HG02943 (cell line): ENCODE measurements at regions not wholly inside any gene's neighbourhood (a gene's known extent, or its start where the extent isn't known, plus 50 kb on each side); places are given as distances from the start of the nearest gene placed in this dataset.

Experiments used
- ATAC-seq: cut with Tn5 transposase; IDR thresholded peaks from one replicate; pipeline ENCODE4 v1.9.1; 2021; ENCODE audit warnings: mild to moderate bottlenecking, low read depth, moderate library complexity; ENCODE audit not compliant: unreplicated experiment

DNA sequence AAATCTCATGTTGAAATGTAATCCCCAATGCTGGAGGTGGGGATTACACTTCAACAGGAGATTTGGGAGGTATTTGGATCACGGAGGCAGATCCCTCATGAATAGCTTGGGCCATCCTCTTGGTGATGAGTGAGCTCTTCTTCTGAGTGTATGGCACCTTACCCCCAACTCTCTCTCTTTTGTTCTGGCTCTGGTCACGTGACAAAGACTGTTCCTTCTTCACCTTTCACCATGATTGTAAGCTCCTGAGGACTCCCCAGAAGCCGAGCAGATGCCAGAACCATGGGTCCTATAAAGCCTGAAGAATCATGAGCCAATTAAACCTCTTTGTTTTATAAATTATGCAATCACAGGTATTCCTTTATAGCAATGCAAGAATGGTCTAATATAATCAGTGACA, 684.2 kb downstream of the LIG4 start:
- ATAC-seq = no peak

DNA sequence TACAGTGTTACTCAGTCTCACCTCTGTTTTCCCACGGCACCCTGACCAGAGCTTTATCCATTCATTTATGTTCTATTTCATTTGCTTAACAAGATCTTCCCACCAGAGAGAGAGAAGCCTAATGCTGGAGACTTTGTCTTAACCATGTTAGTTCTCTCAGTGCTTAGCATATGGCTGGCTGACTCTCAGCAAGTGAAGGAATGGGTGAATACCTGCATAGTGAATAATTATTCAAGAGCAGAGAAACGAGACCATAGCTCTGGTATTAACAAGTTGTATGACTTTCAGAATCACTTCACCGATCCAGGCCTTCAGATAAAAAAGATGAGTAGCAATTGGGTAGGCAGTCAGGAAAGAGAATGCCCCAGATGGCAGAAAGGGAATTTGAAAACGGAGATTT, 686.3 kb downstream of the LIG4 start:
- ATAC-seq = no peak

DNA sequence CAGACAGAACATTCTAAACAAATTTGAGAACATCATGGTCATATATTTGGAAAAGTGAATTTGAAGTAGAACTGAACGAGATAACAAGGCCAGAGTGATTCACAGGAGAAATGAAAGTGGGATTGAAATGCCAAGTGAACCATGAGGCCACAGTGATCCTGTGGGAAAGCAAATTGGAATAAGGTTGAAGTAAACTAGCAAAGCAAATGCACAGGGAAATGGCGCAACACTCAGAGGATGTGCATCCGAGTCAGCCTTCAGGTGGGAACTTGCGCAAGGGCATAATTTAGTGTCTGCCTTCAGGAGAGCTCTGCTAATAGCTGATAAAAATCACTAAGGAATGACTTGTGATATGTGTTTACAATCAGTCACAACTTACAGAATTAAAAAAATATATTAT, 696.6 kb downstream of the LIG4 start:
- ATAC-seq = no peak

DNA sequence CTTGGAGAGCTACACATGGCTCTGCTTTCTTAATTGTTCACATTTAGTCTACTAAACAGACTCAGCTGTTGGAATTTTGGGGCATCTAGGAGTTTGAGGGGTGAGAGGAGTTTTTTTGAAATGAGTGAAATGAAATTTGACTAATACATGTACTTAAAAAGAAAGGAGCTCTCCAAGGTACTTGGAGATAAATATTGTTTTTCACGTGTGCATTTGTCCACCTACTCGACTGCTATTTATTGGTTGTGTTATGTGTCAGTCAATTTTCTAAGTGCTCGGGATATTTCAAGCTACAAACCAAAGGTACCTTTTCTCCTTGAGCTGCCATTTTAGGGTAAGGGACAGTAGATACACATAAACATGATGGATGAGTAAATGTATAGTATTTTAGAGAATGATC, 697.0 kb downstream of the LIG4 start:
- no peak for ATAC-seq

DNA sequence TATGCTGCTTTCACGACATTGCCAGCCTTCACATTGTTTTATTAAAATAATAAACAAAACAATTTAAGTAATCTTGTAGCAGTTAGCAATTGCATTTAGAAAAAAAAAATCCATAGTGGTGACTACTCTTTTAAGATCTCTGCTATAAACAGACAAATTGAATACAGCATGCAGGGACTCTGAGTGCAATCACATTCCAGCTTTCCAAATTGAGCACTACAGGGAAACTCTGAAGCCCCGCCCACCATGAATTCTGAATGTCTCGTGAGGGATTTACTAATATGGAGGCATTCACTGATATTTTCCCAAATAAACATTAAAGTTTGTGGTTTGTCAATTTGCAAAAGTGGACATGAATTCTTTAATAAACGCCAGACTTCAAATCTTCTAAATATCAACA, 698.8 kb downstream of the LIG4 start:
- ATAC-seq = no peak

DNA sequence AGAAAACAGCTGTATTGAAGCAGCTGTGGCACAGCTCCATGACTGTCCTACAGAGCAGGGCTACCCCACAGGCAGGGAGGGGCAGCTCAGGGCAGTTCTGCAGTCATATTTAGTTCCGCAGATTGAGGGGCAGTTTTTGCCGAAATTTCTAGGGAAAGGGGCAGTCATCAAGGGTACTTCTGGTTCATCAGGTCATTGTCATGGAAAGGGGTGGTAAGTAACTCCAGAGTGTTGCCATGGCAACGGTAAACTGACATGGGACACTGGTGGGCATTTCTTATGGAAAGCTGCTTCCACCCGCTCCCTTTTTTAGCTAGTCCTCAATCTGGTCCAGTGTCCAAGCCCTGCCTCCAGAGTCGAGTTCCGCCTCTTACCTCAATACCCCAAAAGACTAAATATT, 702.8 kb downstream of the LIG4 start:
- ATAC-seq = no peak

DNA sequence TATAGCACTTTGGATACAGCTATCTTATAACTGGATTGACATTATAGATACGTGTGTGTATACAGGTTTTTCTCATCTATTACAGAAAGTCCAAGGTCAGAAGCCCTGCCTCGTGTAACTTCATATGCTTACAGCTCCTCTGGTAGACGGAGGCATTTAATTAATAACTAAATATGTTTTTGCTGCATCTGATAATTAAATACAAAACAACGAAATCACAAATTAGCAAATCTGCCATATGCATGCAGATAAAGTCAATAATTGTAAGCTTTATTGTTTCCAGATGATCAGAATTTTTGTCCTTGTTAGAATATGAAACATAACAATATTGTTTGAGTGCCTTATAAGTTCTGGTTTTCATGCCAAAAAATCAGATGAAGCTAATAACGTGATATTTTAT, 717.7 kb downstream of the LIG4 start:
- ATAC-seq = no peak

DNA sequence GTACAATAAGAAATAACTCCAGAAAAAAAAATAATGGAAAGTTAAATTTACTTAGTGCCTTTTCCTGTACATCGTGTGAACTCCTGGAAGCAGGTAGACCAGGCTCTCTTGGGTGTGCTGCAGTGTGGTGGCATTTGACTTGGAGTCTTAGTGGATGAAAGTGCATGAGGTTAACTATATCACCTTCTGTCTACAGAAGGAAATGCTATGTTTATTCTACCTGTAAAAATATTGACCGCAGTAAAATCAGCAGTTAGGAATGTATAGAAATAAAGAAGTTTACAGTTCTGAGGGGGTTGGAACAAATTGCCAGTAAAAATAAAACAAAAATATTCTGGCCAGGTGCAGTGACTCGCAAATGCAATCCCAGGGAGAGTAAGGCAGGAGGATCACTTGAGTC, 722.1 kb downstream of the LIG4 start:
- no peak for ATAC-seq

DNA sequence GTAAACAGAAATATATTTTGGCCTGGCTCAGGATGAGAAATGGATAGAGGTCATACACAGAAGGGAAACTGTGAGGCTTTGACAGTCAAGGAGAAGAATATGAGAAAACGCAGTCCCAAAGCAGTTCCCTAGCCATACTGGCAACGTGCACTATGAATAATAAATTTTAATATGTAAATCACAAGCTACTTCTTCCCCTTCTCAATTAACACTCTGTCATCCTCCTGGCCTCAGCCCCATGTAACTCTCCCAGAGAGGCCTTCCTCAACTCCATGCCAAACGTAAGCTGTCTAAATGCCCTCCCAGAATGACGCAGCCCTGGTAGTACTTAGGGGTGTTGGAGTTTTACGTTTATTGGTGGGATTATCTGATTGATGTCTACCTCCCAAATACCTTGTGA, 732.6 kb downstream of the LIG4 start:
- no peak for ATAC-seq

DNA sequence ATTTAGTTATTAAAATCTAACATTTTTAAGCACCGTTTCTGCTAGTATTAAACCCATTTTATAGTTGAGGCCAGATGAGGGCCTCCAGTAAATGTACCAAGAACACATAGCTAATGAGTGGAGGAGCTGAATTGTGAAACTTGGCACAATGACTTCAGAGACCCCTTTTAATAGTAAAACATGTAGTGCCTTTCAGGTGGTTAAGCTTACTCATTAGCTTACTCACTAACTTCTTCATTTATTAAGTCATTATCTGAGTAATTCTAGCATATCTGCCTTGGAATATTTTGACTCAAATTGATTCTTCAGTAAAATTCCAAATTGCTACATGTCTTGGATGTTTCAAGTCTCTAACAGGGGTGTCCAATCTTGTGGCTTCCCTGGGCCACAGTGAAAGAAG, 735.2 kb downstream of the LIG4 start:
- no peak for ATAC-seq

DNA sequence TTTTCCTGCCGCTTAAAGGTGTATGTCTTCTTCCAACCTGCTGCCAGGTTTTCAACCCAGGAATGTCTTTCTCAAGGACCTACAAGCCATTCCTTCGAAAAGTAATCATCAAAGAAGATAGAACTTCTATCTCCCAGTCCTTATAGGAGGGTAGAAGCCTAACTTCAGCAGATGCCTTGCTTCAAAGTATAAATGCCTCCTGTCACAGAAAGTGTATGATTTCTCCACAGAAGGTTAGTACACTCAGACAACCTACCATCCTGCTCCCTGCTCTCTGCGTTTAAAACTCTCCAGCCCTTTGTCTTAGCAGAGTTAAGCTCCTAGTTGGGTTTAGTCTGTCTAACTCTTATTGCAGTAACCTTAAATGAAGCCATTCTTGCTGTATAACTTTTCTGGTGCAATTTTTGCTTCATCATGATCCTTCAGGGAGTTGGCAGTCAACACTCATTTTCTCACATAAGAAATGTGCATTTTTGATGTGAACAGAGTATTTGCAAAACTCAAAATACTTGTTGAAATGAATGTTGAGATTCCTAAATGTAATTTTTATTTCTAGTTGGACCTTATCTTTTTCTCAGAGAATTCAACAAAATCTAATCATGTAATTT, 737.5 kb downstream of the LIG4 start:
- ATAC-seq = no peak

DNA sequence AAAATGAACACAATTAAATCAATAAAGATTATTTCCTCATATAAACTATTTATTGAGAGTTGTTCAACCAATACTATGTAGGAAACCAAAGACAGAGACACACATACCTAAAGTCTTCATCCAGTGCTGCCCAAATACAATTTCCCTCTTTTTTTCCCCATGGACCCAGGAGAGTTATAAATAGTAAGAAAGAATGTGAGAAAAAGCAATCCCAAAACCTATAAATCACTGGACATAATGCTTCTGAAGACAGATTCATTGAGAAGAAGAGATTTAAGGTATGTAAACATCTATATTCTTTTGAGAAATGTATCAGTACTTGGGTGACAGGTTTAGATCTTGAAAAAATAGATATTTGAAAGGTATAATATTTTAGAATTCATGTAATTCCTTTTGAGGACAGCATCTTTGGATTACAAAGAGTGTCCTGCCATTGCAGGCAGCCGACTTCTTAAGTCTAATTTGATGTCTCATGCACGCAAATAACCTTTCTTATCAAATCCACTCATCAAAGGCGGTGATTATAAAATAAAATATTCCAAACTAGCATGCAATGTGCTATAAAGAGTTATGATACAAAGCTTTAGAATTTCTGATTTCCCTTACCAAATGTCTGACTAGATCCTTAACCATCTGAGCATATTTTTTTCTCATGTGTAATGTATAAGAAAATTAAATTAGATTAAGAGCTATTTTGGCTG, 739.4 kb downstream of the LIG4 start:
- no peak for ATAC-seq

DNA sequence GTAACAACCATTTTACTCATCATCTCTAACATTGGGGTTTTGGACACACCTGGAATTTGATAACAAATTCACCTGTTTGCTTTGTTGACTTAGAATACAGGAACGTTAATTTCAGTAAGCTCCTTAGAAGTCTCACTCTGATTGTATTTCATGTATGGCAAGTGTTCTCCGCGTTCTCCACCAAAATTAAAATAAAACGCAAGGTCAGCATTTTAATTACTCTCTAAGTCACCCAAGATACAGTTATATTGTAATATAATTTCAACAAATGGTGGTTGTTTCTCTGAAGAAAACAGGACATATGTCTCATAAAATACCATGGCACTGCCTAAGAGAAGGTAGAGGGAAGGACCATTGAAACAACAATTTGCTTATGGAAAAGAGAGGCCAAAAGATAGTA, 742.1 kb downstream of the LIG4 start:
- no peak for ATAC-seq

DNA sequence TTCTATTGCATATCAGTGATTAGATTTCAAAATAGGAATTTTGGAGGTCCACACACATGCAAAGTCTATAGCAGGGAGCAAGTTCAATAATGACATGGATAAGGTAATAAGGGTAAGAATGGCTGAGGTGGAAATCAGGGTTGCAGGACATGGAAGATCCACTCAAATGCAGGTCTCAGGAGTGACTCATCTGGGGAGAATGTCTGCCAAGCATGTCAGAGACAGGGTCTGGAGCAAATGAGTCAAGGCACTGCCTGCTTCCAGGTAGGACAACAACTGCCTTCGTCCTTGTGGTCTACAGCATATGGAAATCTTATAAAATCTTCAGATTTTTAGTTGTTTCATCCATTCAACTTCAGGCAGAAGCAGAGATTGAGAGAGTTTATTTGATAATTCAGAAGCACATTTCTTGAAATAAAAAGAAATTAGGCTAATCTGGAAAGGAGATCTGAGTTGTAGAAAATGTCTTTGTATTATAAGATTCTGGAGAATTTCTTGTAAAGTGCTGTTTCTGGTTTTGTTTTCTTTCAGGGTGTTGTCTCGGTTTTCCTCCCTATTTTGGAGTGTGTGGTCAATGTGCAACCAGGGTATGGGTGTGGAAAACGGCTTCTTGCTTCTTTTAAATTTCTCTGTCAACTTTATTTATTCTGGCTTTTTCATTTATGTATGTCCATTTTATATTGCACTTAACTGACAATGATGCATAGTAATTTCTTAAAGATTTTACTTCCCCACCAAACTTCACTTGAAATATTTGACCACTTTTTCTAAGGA, 748.8 kb downstream of the LIG4 start:
- no peak for ATAC-seq

DNA sequence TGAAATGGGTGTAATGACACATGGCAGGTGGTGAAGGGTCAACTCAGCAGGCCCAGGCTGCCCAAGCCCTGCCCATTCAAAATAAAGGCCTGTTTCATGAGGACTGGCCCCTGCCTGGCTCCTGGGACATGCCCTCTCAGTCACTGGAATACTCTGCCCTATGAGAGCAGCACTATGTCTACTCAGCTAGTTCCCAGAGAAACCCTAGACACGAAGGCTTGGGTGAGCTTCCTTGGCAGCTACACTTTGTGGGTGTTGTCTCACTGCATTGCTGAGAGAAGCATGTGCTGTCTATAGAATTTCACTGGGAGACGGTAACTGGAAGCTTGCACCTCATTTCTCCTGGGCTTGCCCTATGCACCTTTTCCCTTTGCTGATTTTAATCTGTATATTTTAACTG, 752.8 kb downstream of the LIG4 start:
- ATAC-seq = no peak

DNA sequence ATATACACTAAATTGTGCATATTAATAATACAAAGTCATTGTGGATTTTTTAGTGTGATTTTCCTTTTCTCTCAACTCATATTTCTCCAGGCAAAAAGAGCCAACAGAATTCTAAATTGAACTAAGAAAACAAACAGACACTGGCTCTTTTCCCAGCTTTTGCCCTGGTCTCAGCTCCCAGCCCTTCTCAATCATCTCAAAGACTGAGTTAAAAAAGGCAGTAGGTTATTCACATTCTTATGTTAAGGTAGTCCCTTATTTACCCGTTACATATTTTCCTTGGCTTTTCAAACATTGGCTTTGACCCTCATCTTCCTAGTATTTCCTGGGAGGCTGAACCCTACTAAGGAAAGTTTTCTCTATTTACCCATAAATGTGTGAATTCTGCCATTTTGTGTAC, 753.6 kb downstream of the LIG4 start:
- ATAC-seq = no peak

DNA sequence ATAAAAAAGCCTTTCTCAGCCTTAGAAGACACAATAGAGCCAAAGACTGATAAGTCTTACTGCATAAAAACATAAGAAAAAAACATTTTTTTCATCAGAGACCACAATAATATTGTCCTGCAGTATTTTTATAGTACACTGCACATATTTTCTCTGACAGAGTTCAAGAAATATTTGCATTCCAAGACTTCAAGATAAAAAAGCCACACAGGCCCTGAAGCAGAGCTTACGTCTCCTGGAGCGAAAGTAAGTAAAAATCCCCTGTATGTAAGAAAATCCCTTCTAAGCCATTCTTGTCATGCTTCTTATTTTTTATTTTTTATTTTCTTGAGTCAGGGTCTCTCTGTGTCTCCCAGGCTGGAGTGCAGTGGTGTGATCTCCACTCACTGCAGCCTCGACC, 755.9 kb downstream of the LIG4 start:
- no peak for ATAC-seq

DNA sequence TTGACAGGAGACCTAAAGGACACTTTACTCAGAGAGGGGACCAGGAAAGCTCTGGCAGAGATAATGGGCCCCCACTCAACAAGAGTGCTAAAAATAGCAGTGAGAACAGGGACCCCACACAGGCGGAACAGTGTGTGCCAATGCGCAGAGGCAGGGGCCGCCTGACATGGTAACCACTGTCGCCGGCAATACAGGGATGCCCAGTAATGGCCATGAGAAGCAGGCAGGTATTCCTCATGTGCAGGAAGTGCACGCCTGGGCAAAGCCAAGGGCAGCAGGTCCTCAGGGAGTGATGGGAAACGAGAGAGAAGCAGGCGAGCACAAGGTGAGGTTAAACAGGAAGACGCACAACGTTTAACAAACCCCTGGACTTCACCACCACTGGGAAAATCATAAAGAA, 757.1 kb downstream of the LIG4 start:
- ATAC-seq = no peak

DNA sequence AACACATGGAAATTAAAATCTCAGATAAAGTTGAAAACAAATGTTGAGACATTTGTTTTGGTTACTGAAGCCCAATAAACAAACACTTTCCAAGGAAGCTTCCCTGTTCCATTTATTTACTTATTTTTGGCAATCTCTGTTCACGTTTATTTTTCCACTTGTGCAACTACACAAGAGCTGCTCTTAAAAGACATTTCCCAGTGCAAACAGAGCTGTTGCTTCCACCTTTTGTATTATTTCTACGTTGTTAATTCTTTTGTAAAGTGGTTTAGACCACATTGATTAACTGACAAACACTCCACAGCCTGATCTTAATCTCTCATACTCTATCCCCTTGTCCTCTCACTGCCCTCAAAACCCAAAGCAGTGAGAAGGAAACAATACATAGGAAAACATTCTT, 757.6 kb downstream of the LIG4 start:
- ATAC-seq = no peak

DNA sequence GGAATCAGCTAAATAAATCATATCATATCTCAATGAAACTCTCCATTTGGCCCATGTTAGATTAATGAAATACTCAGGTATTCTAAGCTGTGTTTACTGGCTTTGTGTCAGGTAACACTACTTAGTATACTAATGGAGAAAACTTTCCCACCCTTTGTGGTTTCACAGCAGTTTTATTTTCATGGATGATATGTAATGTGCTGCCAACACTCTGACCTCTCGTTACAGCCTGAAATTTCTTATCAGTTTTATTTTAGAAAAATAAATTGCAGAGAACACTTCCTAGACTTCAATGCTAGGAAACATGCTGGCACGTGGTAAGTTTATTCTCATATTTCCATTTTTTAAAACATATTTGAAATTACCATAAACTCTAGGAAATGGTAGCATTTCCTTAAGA, 758.9 kb downstream of the LIG4 start:
- no peak for ATAC-seq

DNA sequence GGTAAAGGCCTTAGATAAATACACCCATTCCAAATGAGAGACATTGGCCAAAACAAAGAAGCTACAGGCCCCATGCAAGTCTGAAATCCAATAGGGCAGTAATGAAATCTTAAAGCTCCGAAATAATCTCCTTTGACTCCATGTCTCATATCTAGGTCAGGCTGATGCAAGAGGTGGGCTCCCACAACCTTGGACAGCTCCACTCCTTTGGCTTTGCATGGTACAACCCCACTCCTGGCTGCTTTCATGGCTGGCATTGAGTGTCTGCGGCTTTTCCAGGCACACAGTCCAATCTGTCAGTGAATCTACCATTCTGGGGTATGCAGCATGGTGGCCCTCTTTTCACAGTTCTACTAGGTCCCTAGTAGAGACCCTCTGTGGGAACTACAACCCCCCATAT, 762.5 kb downstream of the LIG4 start:
- no peak for ATAC-seq

DNA sequence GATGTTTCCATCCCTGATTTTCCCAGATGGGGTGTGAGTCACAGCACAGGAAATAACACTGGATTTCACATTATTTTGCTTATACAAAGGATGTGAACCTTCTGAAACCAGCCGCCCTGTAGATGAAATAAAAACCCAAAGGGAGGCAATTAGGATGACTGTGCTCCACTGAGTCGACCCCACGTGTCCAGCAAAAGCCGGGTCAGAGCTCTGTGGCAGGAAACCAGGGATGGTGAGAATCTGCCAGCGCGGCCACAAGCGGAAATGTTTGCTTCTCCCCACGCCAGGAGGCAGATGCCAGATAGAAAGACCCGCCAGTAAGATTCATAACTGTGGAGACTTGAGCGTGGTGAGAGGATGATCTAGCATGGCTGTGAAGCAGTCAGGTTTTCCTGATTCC, 764.4 kb downstream of the LIG4 start:
- no peak for ATAC-seq
